ENCODE measurements at regions not wholly inside any gene's neighbourhood (a gene's known extent, or its start where the extent isn't known, plus 50 kb on each side); places are given as distances from the start of the nearest gene placed in this dataset.

DNA sequence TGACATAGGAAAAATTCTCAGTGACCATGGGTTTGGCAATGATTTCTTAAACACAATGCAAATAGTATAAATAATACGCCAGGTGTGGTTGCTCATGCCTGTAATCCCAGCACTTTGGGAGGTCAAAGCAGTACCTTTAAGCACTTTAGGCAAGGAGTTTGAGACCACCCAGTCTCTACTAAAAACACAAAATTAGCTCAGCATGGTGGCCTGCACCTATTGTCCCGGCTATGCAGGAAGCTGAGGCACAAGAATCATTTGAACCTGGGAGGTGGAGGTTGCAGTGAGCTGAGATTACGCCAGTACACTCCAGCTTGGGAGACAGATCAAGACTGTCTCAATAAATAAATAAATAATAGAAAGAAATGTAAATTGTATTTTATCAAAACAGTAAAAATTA, 356.5 kb upstream of the SLITRK6 start:
- BruUV-seq (replicated peaks) = no TSS peak
- H3K9me1 ChIP-seq (ENCODE audit: control insufficient read depth, insufficient read depth, low read length) = no peaks in the 10 kb centered on the region
- ChIA-PET POLR2A (no interaction called here), CTCF (ENCODE audit: low intra/inter-chr PET ratio) (no interaction called here)
- FAIRE-seq (no peak), ATAC-seq (no peak), DNase-seq (ENCODE audit: extremely low read depth in 1 of 4, low spot score in 3 of 4) (no peak)
- intact Hi-C loops (cut with micrococcal nuclease) (no loop called here), in situ Hi-C loops (cut with MboI) (no loop called here)
- no peaks in the 10 kb centered on the region for H3K9me3 ChIP-seq (replicated peaks; ENCODE audit: control insufficient read depth, insufficient read depth, low read depth, low read length)
- no peak overlapping the region for H3K4me2 ChIP-seq (ENCODE audit: insufficient read depth, low read length)
- no peak overlapping the region for H3K27ac ChIP-seq (ENCODE audit: extremely low read depth, low read depth, low read length)
- no peaks in the 10 kb centered on the region for H4K20me1 ChIP-seq (replicated peaks; ENCODE audit: control insufficient read depth, insufficient read depth, low read length)
- no peak for TF ChIP-seq ILF3 (IDR thresholded peaks at IDR 0.05; ENCODE audit: borderline replicate concordance)
- TF ChIP-seq HNRNPUL1 (IDR thresholded peaks at IDR 0.05; ENCODE audit: low read length) = no peak
- TF ChIP-seq, protein P1, sequence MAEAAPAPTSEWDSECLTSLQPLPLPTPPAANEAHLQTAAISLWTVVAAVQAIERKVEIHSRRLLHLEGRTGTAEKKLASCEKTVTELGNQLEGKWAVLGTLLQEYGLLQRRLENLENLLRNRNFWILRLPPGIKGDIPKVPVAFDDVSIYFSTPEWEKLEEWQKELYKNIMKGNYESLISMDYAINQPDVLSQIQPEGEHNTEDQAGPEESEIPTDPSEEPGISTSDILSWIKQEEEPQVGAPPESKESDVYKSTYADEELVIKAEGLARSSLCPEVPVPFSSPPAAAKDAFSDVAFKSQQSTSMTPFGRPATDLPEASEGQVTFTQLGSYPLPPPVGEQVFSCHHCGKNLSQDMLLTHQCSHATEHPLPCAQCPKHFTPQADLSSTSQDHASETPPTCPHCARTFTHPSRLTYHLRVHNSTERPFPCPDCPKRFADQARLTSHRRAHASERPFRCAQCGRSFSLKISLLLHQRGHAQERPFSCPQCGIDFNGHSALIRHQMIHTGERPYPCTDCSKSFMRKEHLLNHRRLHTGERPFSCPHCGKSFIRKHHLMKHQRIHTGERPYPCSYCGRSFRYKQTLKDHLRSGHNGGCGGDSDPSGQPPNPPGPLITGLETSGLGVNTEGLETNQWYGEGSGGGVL (CRISPR knock-in tag; IDR thresholded peaks at IDR 0.05) = no peak
- no peak for TF ChIP-seq SRF (CRISPR knock-in tag; IDR thresholded peaks at IDR 0.05)
- no peak for TF ChIP-seq ZNF174 (CRISPR knock-in tag; IDR thresholded peaks at IDR 0.05)
- TF ChIP-seq ZNF23 (CRISPR knock-in tag; IDR thresholded peaks at IDR 0.05) = no peak
- TF ChIP-seq PHF21A (IDR thresholded peaks at IDR 0.05; ENCODE audit: borderline replicate concordance, low read depth) = no peak
- no peak for TF ChIP-seq ETV5 (CRISPR knock-in tag; IDR thresholded peaks at IDR 0.05; ENCODE audit: low read depth)
- TF ChIP-seq ELF4 (CRISPR knock-in tag; IDR thresholded peaks at IDR 0.05) = no peak
- no peak for TF ChIP-seq ZNF232 (CRISPR knock-in tag; IDR thresholded peaks at IDR 0.05)
- TF ChIP-seq ETS2 (tag; IDR thresholded peaks at IDR 0.05; ENCODE audit: borderline replicate concordance, poor library complexity, severe bottlenecking) = no peak
- TF ChIP-seq GATAD2A (IDR thresholded peaks at IDR 0.05) = no peak
- no peak for TF ChIP-seq MYNN (IDR thresholded peaks at IDR 0.05)
- no peak for TF ChIP-seq MYNN (CRISPR knock-in tag; IDR thresholded peaks at IDR 0.05)
- no peak for TF ChIP-seq RFX7 (CRISPR knock-in tag; IDR thresholded peaks at IDR 0.05)
- no peak for TF ChIP-seq ZBTB1 (CRISPR knock-in tag; IDR thresholded peaks at IDR 0.05; ENCODE audit: borderline replicate concordance, low read depth)
- TF ChIP-seq RBM22 (IDR thresholded peaks at IDR 0.05; ENCODE audit: low read depth, low read length, poor library complexity, severe bottlenecking) = no peak
- TF ChIP-seq RCOR1 (IDR thresholded peaks at IDR 0.05; ENCODE audit: borderline replicate concordance in 1 of 2, low read depth in 2 of 2, low read length in 2 of 2) = no peak
- no peak for TF ChIP-seq TFAM (CRISPR knock-in tag; conservative IDR thresholded peaks at IDR 0.05)
- no peak for TF ChIP-seq ZNF3 (CRISPR knock-in tag; IDR thresholded peaks at IDR 0.05)
- H3K79me2 ChIP-seq (ENCODE audit: control insufficient read depth, insufficient read depth, low read length) = no peaks in the 10 kb centered on the region
- no peaks in the 10 kb centered on the region for H3K27me3 ChIP-seq (ENCODE audit: control insufficient read depth in 2 of 2, insufficient read depth in 2 of 2, low read length in 2 of 2)
- no peak overlapping the region for H3K4me3 ChIP-seq
- 0% methylated on average over 3 of the region's 3 CpGs for WGBS (ENCODE audit: insufficient coverage, low coverage, missing lambda C conversion rate)
- H3K4me1 ChIP-seq (replicated peaks in 1 of 2; ENCODE audit: control insufficient read depth in 2 of 2, insufficient read depth in 2 of 2, low read length in 2 of 2) = no peaks in the 10 kb centered on the region
- H3K36me3 ChIP-seq (ENCODE audit: control insufficient read depth, insufficient read depth, low read length) = no peaks in the 10 kb centered on the region
- H2AFZ ChIP-seq (ENCODE audit: low read depth, low read length) = no peak overlapping the region
- no peak overlapping the region for H3K9ac ChIP-seq (ENCODE audit: insufficient read depth in 1 of 2, low read depth in 2 of 2, low read length in 2 of 2)

All from K562 (cell line).